ENCODE measurements at regions not wholly inside any gene's neighbourhood (a gene's known extent, or its start where the extent isn't known, plus 50 kb on each side); places are given as distances from the start of the nearest gene placed in this dataset.

DNA sequence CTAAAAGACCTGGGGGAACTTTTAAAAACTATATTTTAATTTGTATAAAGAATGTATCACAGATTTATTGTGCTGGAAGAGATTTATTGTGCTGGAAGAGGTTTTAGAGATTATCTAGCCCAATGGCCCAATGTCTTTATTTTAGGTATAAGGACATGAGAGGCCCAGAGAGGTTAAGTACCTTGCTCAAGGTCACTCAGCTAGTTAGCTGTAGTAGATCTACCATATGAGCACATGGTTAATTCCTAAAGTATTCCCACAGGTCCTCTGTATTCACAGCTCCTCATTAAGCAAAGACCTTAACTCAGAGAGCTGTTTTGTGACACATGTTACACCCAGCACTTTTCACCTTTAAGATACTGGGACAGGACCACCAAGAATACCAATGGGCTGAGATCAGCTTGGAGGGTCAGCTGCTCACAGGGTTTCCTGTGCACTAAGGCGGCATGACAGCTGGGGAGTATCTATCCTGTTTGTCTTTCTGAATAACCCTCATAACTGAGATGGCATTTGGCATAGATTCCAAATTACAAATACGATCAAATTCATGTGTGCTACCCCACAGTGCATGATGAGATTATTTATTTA lies 143.1 kb upstream of the TBL1XR1 start:
- Histone ChIP-seq H3K27ac (ENCODE audit: low read depth, low read length) (no peak overlapping the region), H3K4me1 (ENCODE audit: insufficient read depth, low read length) (peaks cover 46% of the 10 kb centered on the region)
- DNase-seq (ENCODE audit: insufficient read length, low spot score, missing footprints): no peak

GRCh38 chr3:177341736-177342419 lies 144.6 kb upstream of the TBL1XR1 start:
- Histone ChIP-seq H3K4me1 (ENCODE audit: insufficient read depth, low read length) (peaks cover 45% of the 10 kb centered on the region), H2AFZ (ENCODE audit: low read length) (peak overlapping the region; percentile 58), H3K79me2 (ENCODE audit: insufficient read depth, low read length) (no peaks in the 10 kb centered on the region), H3K36me3 (ENCODE audit: insufficient read depth, low read length) (no peaks in the 10 kb centered on the region), H3K27ac (ENCODE audit: low read depth, low read length) (no peak overlapping the region), H3K27me3 (ENCODE audit: insufficient read depth, low read length) (no peaks in the 10 kb centered on the region), H4K20me1 (ENCODE audit: insufficient read depth, low read length) (no peaks in the 10 kb centered on the region), H3K4me3 (ENCODE audit: insufficient read depth, low read length) (no peak overlapping the region), H3K4me2 (ENCODE audit: insufficient read depth, low read length) (no peak overlapping the region), H3K9me3 (ENCODE audit: low read depth, low read length) (no peaks in the 10 kb centered on the region)
- DNase-seq (ENCODE audit: insufficient read length, low spot score, missing footprints): peak; percentile 29
- no peak for TF ChIP-seq CTCF (IDR thresholded peaks at IDR 0.05; ENCODE audit: extremely low read depth, low read depth, low read length)

More for the DNA sequence above, 143.1 kb upstream of the TBL1XR1 start:
- no peak overlapping the region for H3K4me3 ChIP-seq (ENCODE audit: insufficient read depth, low read length)
- no peaks in the 10 kb centered on the region for H3K79me2 ChIP-seq (ENCODE audit: insufficient read depth, low read length)
- no peak overlapping the region for H2AFZ ChIP-seq (ENCODE audit: low read length)
- no peaks in the 10 kb centered on the region for H3K9me3 ChIP-seq (ENCODE audit: low read depth, low read length)
- no peak overlapping the region for H3K4me2 ChIP-seq (ENCODE audit: insufficient read depth, low read length)
- no peaks in the 10 kb centered on the region for H3K27me3 ChIP-seq (ENCODE audit: insufficient read depth, low read length)
- H3K36me3 ChIP-seq (ENCODE audit: insufficient read depth, low read length): no peaks in the 10 kb centered on the region
- no peak for TF ChIP-seq CTCF (IDR thresholded peaks at IDR 0.05; ENCODE audit: extremely low read depth, low read depth, low read length)
- H4K20me1 ChIP-seq (ENCODE audit: insufficient read depth, low read length): no peaks in the 10 kb centered on the region

DNA sequence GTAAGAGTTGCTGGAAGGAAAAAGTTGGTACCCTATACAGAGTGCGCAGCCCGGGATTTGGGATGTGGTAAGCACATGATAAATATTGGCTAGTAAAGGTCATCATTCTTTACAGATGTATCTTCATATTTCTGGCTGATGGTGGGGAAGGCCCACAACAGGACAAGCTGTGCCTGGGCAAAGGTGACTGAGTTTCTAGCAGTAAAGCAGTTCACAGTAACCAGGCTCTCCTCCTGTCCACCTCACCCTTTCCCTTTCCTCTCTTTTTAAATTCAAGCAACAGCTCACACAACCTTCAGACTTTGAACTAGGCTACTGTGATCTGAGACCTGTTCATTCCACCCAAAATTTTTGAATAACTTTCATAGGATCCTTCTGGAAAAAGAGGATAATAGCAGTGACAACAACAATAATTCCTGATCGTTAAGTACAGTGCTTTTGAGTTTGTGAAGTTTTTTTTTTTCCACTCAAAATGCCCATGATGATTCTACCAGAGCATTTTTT lies 145.9 kb upstream of the TBL1XR1 start:
- no peak for TF ChIP-seq CTCF (IDR thresholded peaks at IDR 0.05; ENCODE audit: extremely low read depth, low read depth, low read length)
- Histone ChIP-seq H3K36me3 (ENCODE audit: insufficient read depth, low read length) (no peaks in the 10 kb centered on the region), H3K4me1 (ENCODE audit: insufficient read depth, low read length) (peaks cover 32% of the 10 kb centered on the region), H3K79me2 (ENCODE audit: insufficient read depth, low read length) (no peaks in the 10 kb centered on the region), H3K4me2 (ENCODE audit: insufficient read depth, low read length) (no peak overlapping the region), H3K27ac (ENCODE audit: low read depth, low read length) (no peak overlapping the region), H2AFZ (ENCODE audit: low read length) (peak overlapping the region; percentile 23), H3K9me3 (ENCODE audit: low read depth, low read length) (no peaks in the 10 kb centered on the region), H3K27me3 (ENCODE audit: insufficient read depth, low read length) (no peaks in the 10 kb centered on the region), H4K20me1 (ENCODE audit: insufficient read depth, low read length) (no peaks in the 10 kb centered on the region), H3K4me3 (ENCODE audit: insufficient read depth, low read length) (no peak overlapping the region)
- DNase-seq (ENCODE audit: insufficient read length, low spot score, missing footprints): no peak

All from osteoblast (primary cell).